Mucosa of descending colon (tissue), 3 donors: ENCODE measurements at regions not wholly inside any gene's neighbourhood (a gene's known extent, or its start where the extent isn't known, plus 50 kb on each side); places are given as distances from the start of the nearest gene placed in this dataset.

ENCODE experiments used
- ATAC-seq: fragments of 200-7000 bp; cut with Tn5 transposase; one replicate; pipeline ENCODE4 v1.9.1; 2020; ENCODE audit warnings: mild to moderate bottlenecking, moderate library complexity
- DNase-seq, 3 donors: peaks; one replicate each; pipeline ENCODE4 v3.0.0-alpha.2; 2020
- H3K36me3 ChIP-seq: fragments of 200-600 bp; one replicate; pipeline ENCODE4 v1.8.0; 2021; ENCODE audit warnings: low read depth, mild to moderate bottlenecking
- H3K4me1 ChIP-seq: fragments of 200-600 bp; one replicate; pipeline ENCODE4 v1.8.0; 2021; ENCODE audit warnings: low read depth, mild to moderate bottlenecking
- H3K4me3 ChIP-seq: fragments of 200-600 bp; one replicate; pipeline ENCODE4 v1.8.0; 2021; ENCODE audit warnings: mild to moderate bottlenecking
- H3K9me3 ChIP-seq: fragments of 200-600 bp; one replicate; pipeline ENCODE4 v1.8.0; 2021; ENCODE audit warnings: mild to moderate bottlenecking
- intact Hi-C, 2 donors: fragments of 100-400 bp; cut with DNase I in 1 of 2; cut with micrococcal nuclease in 1 of 2; formaldehyde crosslinking; loops; one replicate each; pipeline versions ENCODE4 v1.11.0 to v1.11.1; 2022; cut with DNase I, micrococcal nuclease
- TF ChIP-seq, protein P1 (sequence below): fragments of 200-600 bp; IDR thresholded peaks from one replicate; pipeline ENCODE4 v1.8.0; 2022; ENCODE audit warnings: antibody characterized with exemption, mild to moderate bottlenecking
- donor health status: DM: no; HTN: no; CAD: no; lungs with moderate emphysema.
- donor health status: DM: no; HTN: no; CAD: no.
- donor health status: DM: no; HTN: yes; CAD: no.

- H3K9me3 ChIP-seq, result no peaks in the 10 kb centered on the region
- intact Hi-C loops, result no loop called here
- DNase-seq (no peak), ATAC-seq (no peak)
- H3K4me3 ChIP-seq, result no peak overlapping the region
- no peaks in the 10 kb centered on the region for H3K36me3 ChIP-seq
- no peaks in the 10 kb centered on the region for H3K4me1 ChIP-seq
- TF ChIP-seq, protein P1, sequence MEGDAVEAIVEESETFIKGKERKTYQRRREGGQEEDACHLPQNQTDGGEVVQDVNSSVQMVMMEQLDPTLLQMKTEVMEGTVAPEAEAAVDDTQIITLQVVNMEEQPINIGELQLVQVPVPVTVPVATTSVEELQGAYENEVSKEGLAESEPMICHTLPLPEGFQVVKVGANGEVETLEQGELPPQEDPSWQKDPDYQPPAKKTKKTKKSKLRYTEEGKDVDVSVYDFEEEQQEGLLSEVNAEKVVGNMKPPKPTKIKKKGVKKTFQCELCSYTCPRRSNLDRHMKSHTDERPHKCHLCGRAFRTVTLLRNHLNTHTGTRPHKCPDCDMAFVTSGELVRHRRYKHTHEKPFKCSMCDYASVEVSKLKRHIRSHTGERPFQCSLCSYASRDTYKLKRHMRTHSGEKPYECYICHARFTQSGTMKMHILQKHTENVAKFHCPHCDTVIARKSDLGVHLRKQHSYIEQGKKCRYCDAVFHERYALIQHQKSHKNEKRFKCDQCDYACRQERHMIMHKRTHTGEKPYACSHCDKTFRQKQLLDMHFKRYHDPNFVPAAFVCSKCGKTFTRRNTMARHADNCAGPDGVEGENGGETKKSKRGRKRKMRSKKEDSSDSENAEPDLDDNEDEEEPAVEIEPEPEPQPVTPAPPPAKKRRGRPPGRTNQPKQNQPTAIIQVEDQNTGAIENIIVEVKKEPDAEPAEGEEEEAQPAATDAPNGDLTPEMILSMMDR, result no peak
Measured at GRCh38 chrX:117059848-117060247, 597.1 kb upstream of the CT83 start.

- Histone ChIP-seq H3K9me3 (no peaks in the 10 kb centered on the region), H3K4me3 (no peak overlapping the region), H3K4me1 (no peaks in the 10 kb centered on the region), H3K36me3 (no peaks in the 10 kb centered on the region)
- intact Hi-C loops, result no loop called here
- TF ChIP-seq, protein P1, result no peak
- ATAC-seq (no peak), DNase-seq (no peak)
Measured at GRCh38 chrX:117053260-117053659, 590.5 kb upstream of the CT83 start.

DNA sequence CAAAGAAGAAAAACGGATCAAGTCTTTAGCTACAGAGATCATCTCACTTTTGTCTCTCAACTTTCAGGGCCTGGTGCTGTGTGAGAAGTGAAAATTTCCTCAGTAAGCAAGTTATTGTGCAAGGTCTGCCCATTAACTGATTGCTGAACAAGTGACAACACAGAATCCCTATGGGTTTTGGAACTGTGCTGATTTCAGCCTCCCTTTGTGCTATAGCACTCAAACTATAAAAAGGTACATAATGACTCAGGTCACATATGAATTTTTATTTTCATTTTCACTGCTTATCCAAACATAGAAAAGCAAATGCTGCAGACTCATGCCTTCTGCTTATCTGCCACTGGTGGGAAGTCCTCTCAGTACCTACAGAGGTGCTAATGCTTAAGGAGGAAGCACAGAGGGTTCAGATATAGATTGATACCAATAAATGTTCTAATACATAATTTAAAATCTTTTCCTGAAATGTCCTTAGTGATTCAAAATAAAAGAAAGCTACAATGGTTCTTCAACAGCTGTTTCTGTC is 576.2 kb upstream of the CT83 start:
- no peak for ATAC-seq
- H3K9me3 ChIP-seq, result no peaks in the 10 kb centered on the region
- no peak for DNase-seq
- no peaks in the 10 kb centered on the region for H3K4me1 ChIP-seq
- TF ChIP-seq, protein P1, result no peak
- no peak overlapping the region for H3K4me3 ChIP-seq
- intact Hi-C loops, result no loop called here
- no peaks in the 10 kb centered on the region for H3K36me3 ChIP-seq

DNA sequence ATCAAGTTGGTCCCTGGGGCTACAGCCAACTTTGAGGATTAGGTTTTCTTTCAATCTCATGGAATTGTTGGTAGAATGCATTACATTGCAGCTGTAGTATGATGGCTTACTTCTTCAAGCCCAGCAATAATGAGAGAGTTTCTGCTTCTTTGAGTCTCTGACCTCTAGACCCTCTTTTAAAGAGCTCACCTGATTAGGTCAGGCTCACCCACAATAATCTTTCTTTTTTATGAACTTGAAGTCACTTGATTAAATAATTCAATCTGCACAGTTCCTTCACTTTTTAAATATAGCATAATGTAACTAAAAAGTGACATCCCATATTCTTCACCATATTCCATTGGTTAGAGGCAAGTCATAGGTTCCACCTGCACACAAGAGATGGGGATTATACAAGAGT is 547.5 kb upstream of the CT83 start:
- intact Hi-C loops, result no loop called here
- DNase-seq, result no peak
- ATAC-seq, result no peak
- H3K36me3 ChIP-seq, result no peaks in the 10 kb centered on the region
- no peaks in the 10 kb centered on the region for H3K4me1 ChIP-seq
- H3K4me3 ChIP-seq, result no peak overlapping the region
- no peaks in the 10 kb centered on the region for H3K9me3 ChIP-seq
- TF ChIP-seq, protein P1, result no peak

DNA sequence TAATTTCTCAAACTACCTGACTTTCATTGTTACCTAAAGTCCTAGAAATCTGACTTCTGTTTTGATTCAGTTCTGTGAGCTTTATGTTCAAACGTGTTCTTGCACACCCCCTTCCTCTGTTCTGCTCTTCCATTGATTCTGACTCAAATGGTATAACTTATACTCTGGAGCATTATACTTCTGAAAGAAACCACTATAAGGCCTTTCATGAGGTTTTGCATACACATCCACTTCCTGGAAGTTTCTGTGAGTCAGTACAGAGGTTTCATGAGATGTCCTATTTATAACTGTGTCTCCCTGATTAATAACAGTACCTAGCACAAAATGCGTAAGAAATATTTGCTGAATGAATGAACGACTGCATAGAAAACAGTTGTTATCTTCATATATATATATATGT is 540.2 kb upstream of the CT83 start:
- intact Hi-C loops, result no loop called here
- DNase-seq (no peak), ATAC-seq (no peak)
- H3K4me1 ChIP-seq, result no peaks in the 10 kb centered on the region
- TF ChIP-seq, protein P1, result no peak
- H3K36me3 ChIP-seq, result no peaks in the 10 kb centered on the region
- H3K4me3 ChIP-seq, result no peak overlapping the region
- no peaks in the 10 kb centered on the region for H3K9me3 ChIP-seq

DNA sequence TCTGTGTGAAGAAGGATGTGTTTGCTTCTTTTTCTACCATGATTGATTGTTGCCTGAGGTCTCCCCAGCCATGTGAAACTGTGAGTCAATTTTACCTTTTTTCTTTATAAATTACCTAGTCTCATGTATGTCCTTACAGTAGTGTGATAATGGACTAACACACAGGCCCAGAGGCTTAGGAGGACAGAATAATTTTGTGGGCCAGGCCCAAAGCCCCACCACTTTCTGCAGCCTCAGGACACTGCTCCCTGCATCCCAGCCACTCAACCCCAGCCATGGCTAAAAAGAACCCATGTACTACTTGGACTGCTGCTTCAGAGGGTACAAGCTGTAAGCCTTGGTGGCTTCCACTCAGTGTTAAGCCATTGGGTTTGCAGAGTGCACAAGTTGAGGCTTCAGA is 512.7 kb upstream of the CT83 start:
- intact Hi-C loops, result no loop called here
- Histone ChIP-seq H3K4me1 (no peaks in the 10 kb centered on the region), H3K9me3 (no peaks in the 10 kb centered on the region), H3K4me3 (no peak overlapping the region), H3K36me3 (no peaks in the 10 kb centered on the region)
- TF ChIP-seq, protein P1, result no peak
- no peak for ATAC-seq
- DNase-seq, result no peak
